H1 (cell line): ENCODE measurements at regions not wholly inside any gene's neighbourhood (a gene's known extent, or its start where the extent isn't known, plus 50 kb on each side); places are given as distances from the start of the nearest gene placed in this dataset.

Experiments
- CTCF ChIA-PET: fragments of 300-600 bp; sonication (Branson Sonifier 250); formaldehyde crosslinking; loops from one replicate; lab custom pipeline; 2021; ENCODE audit not compliant: partially characterized antibody; lab: Charles Lee
- POLR2A ChIA-PET: fragments of 300-600 bp; sonication (Branson Sonifier 250); formaldehyde crosslinking; loops from one replicate; lab custom pipeline; 2021; ENCODE audit warnings: inconsistent platforms; ENCODE audit not compliant: partially characterized antibody; lab: Charles Lee
- DNase-seq, 2 experiments: peaks; one replicate each; pipeline versions ENCODE4 v3.0.0 to v3.0.0-alpha.2; 2010 to 2022; ENCODE audit warnings: low spot score in 2 of 2, low read depth in 1 of 2, mixed read lengths in 1 of 2
- FAIRE-seq: peaks from 2 replicates; lab custom pipeline; 2011; peaks lifted over from hg19 to GRCh38; lab: Jason Lieb, UNC
- H2AFZ ChIP-seq: 2 replicates; pipeline ENCODE4 v1.8.1; 2012; ENCODE audit warnings: low read length, inconsistent platforms
- H2AK5ac ChIP-seq: 2 replicates; pipeline ENCODE4 v1.6.1; 2013; ENCODE audit warnings: low read depth, low read length
- H2BK120ac ChIP-seq: replicated peaks from 2 replicates; pipeline ENCODE3; 2013; ENCODE audit warnings: low read depth, low read length, inconsistent platforms
- H2BK12ac ChIP-seq: 2 replicates; pipeline ENCODE4 v1.6.1; 2013; ENCODE audit warnings: low read depth, low read length
- H2BK15ac ChIP-seq: 2 replicates; pipeline ENCODE4 v1.6.1; 2013; ENCODE audit warnings: low read length
- H2BK20ac ChIP-seq: 2 replicates; pipeline ENCODE4 v1.6.1; 2013; ENCODE audit warnings: low read length
- H2BK5ac ChIP-seq: 2 replicates; pipeline ENCODE4 v1.6.1; 2013; ENCODE audit warnings: low read depth, low read length
- H3K14ac ChIP-seq: 2 replicates; pipeline ENCODE4 v1.6.1; 2013; ENCODE audit warnings: inconsistent platforms; ENCODE audit not compliant: insufficient read length
- H3K18ac ChIP-seq: 2 replicates; pipeline ENCODE4 v1.6.1; 2013; ENCODE audit warnings: low read length; ENCODE audit errors: extremely low read depth
- H3K23ac ChIP-seq: 2 replicates; pipeline ENCODE4 v1.6.1; 2013; ENCODE audit warnings: inconsistent platforms; ENCODE audit not compliant: insufficient read length
- H3K23me2 ChIP-seq: 2 replicates; pipeline ENCODE4 v1.6.1; 2013; ENCODE audit warnings: low read depth, low read length
- H3K27ac ChIP-seq: 2 replicates; pipeline ENCODE4 v1.6.1; 2011; ENCODE audit warnings: low read depth, low read length, inconsistent platforms
- H3K27me3 ChIP-seq, 4 experiments: replicated peaks in 1 of 4; 1 replicate in 1 of 4; 2 replicates in 3 of 4; pipeline versions ENCODE4 v1.6.1 to v1.8.1; 2011 to 2013; ENCODE audit warnings: low read length in 3 of 4, mild to moderate bottlenecking in 3 of 4, inconsistent platforms in 2 of 4, mixed read lengths in 2 of 4, moderate library complexity in 1 of 4; ENCODE audit not compliant: control insufficient read depth in 3 of 4, insufficient read depth in 3 of 4; ENCODE audit errors: extremely low read depth in 1 of 4
- H3K36me3 ChIP-seq, 4 experiments: 2 replicates each; pipeline versions ENCODE4 v1.6.1 to v1.8.1; 2011 to 2013; ENCODE audit warnings: mild to moderate bottlenecking in 4 of 4, low read length in 3 of 4, moderate library complexity in 2 of 4, control low read depth in 1 of 4, inconsistent platforms in 1 of 4; ENCODE audit not compliant: insufficient read depth in 4 of 4, control insufficient read depth in 2 of 4
- H3K4ac ChIP-seq: replicated peaks from 2 replicates; pipeline ENCODE3; 2013; ENCODE audit warnings: low read length, low read depth, mixed read lengths, inconsistent platforms; ENCODE audit not compliant: insufficient read length
- H3K4me1 ChIP-seq, 4 experiments: replicated peaks in 1 of 4; 1 replicate in 1 of 4; 2 replicates in 3 of 4; pipeline versions ENCODE4 v1.6.1 to v1.8.1; 2011 to 2013; ENCODE audit warnings: low read length in 3 of 4, inconsistent platforms in 2 of 4, mixed read lengths in 1 of 4; ENCODE audit not compliant: insufficient read depth in 4 of 4, control insufficient read depth in 3 of 4
- H3K4me2 ChIP-seq, 2 experiments: 2 replicates each; pipeline versions ENCODE4 v1.6.1 to v1.8.1; 2011 to 2013; ENCODE audit warnings: low read depth in 2 of 2, low read length in 2 of 2, control low read depth in 1 of 2, inconsistent platforms in 1 of 2, mild to moderate bottlenecking in 1 of 2; ENCODE audit not compliant: insufficient read depth in 1 of 2
- H3K4me3 ChIP-seq, 4 experiments: fragments of 200-600, 300-600 bp in 1 of 4; sonication (generic), shearing (Covaris generic), sonication (Bioruptor Twin) in 1 of 4; 2 replicates each; pipeline versions ENCODE4 v1.5.1 to v1.8.1; 2011 to 2016; ENCODE audit warnings: low read length in 4 of 4, low read depth in 3 of 4, control low read depth in 2 of 4, inconsistent platforms in 2 of 4, mild to moderate bottlenecking in 2 of 4, mixed read lengths in 1 of 4, moderate library complexity in 1 of 4; ENCODE audit not compliant: insufficient read depth in 2 of 4; ENCODE audit errors: extremely low read depth in 1 of 4
- H3K56ac ChIP-seq: replicated peaks from 2 replicates; pipeline ENCODE3; 2013; ENCODE audit warnings: low read depth, mild to moderate bottlenecking, mixed read lengths, low read length, inconsistent platforms; ENCODE audit not compliant: insufficient read length
- H3K79me1 ChIP-seq: 2 replicates; pipeline ENCODE4 v1.6.1; 2013; ENCODE audit warnings: low read depth, low read length, control low read depth
- H3K79me2 ChIP-seq, 2 experiments: 2 replicates each; pipeline versions ENCODE4 v1.6.1 to v1.8.1; 2012 to 2013; ENCODE audit warnings: low read length in 2 of 2, mild to moderate bottlenecking in 2 of 2, inconsistent platforms in 1 of 2; ENCODE audit not compliant: insufficient read depth in 2 of 2, control insufficient read depth in 1 of 2
- H3K9ac ChIP-seq, 4 experiments: replicated peaks in 1 of 4; 1 replicate in 1 of 4; 2 replicates in 3 of 4; pipeline versions ENCODE4 v1.6.1 to v1.8.1; 2011 to 2013; ENCODE audit warnings: low read depth in 3 of 4, low read length in 3 of 4, control low read depth in 2 of 4, mild to moderate bottlenecking in 2 of 4, moderate library complexity in 2 of 4, inconsistent platforms in 1 of 4; ENCODE audit errors: extremely low read depth in 1 of 4
- H3K9me3 ChIP-seq, 2 experiments: 2 replicates each; pipeline versions ENCODE4 v1.6.1 to v1.8.1; 2012 to 2013; ENCODE audit warnings: mild to moderate bottlenecking in 2 of 2, moderate library complexity in 2 of 2, control low read depth in 1 of 2, inconsistent platforms in 1 of 2, low read depth in 1 of 2, low read length in 1 of 2, mixed read lengths in 1 of 2; ENCODE audit not compliant: insufficient read depth in 2 of 2
- H4K20me1 ChIP-seq, 2 experiments: replicated peaks in 1 of 2; 2 replicates each; pipeline versions ENCODE3 to v1.8.1; 2011 to 2013; ENCODE audit warnings: inconsistent platforms in 2 of 2, low read length in 2 of 2, mild to moderate bottlenecking in 1 of 2; ENCODE audit not compliant: insufficient read depth in 2 of 2, control insufficient read depth in 1 of 2
- H4K5ac ChIP-seq: 2 replicates; pipeline ENCODE4 v1.6.1; 2013; ENCODE audit warnings: low read length, low read depth, mixed read lengths, inconsistent platforms; ENCODE audit not compliant: insufficient read length
- H4K8ac ChIP-seq: 2 replicates; pipeline ENCODE4 v1.8.0; 2013; ENCODE audit warnings: mild to moderate bottlenecking, moderate library complexity, low read length, inconsistent platforms; ENCODE audit not compliant: insufficient read depth; ENCODE audit errors: extremely low read depth
- H4K91ac ChIP-seq: replicated peaks from 2 replicates; pipeline ENCODE3; 2013; ENCODE audit warnings: low read length, mixed read lengths, inconsistent platforms; ENCODE audit not compliant: insufficient read length
- ASH2L ChIP-seq: fragments of 200-600, 300-600 bp; sonication (generic); IDR thresholded peaks from one replicate; pipeline ENCODE4 v1.7.1; 2017; ENCODE audit warnings: low read length
- EP300 ChIP-seq, 2 experiments: IDR thresholded peaks; 1 replicate in 1 of 2; 2 replicates in 1 of 2; pipeline ENCODE4 v1.6.1; 2011 to 2012; ENCODE audit warnings: low read depth in 2 of 2, low read length in 2 of 2, mild to moderate bottlenecking in 2 of 2, borderline replicate concordance in 1 of 2, inconsistent platforms in 1 of 2, moderate library complexity in 1 of 2
- JUND ChIP-seq: IDR thresholded peaks from 2 replicates; pipeline ENCODE4 v1.6.1; 2011; ENCODE audit warnings: mild to moderate bottlenecking, improper control_type of control experiment, low read length
- KDM1A ChIP-seq: fragments of 200-600, 300-600 bp; sonication (generic); IDR thresholded peaks from 2 replicates; pipeline ENCODE4 v1.7.1; 2016; ENCODE audit warnings: mild to moderate bottlenecking, low read length, borderline replicate concordance
- NRF1 ChIP-seq: IDR thresholded peaks from 2 replicates; pipeline ENCODE4 v1.6.1; 2011; ENCODE audit warnings: mild to moderate bottlenecking, low read depth, low read length, improper control_type of control experiment
- SIRT6 ChIP-seq: IDR thresholded peaks from one replicate; pipeline ENCODE4 v1.7.1; 2012; ENCODE audit warnings: low read length, inconsistent platforms
- TCF12 ChIP-seq: IDR thresholded peaks from 2 replicates; pipeline ENCODE4 v1.6.1; 2011; ENCODE audit warnings: low read depth, mild to moderate bottlenecking, low read length
- WGBS, 2 experiments: shearing (Covaris generic) in 1 of 2; methylation state at CpG; one replicate each; pipeline versions ENCODE4 v1.1.6 to v1.1.7; 2013 to 2015; ENCODE audit warnings: low lambda C conversion rate in 2 of 2, mixed read lengths in 2 of 2, inconsistent platforms in 1 of 2, low coverage in 1 of 2, missing lambda C conversion rate in 1 of 2; ENCODE audit not compliant: insufficient replicate concordance in 2 of 2, insufficient coverage in 1 of 2, insufficient read length in 1 of 2; ENCODE audit errors: extremely low coverage in 1 of 2, missing lambda C conversion rate in 1 of 2; 5-methylcytosine and 5-hydroxymethylcytosine counted together
- TF ChIP-seq, protein P1 (sequence below): IDR thresholded peaks from 2 replicates; pipeline ENCODE4 v1.6.1; 2011; ENCODE audit warnings: low read depth, mild to moderate bottlenecking, low read length; ENCODE audit not compliant: insufficient read depth
- TF ChIP-seq, protein P2 (sequence below): IDR thresholded peaks from 2 replicates; pipeline ENCODE4 v1.6.1; 2012; ENCODE audit warnings: inconsistent platforms

DNA sequence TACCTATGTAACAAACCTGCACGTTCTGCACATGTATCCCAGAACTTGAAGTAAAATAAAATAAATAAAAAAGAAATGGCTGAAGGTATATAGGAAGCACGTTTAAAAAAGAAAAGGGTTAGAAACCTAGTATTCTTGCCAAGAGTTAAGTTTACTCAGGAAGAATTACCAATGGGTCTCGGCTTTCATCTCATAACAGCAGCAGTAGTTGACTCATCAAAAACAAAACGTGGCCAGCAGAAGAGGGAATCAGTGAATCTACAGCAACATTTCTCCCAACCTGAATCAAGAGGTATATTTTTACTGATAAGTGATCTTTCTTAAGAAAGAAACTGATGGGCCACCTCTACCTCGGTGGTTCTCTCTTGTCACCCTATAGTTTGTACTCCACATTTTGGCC, 340.3 kb downstream of the BRINP2 start:
- DNase-seq (no peak), FAIRE-seq (no peak)
- ChIA-PET CTCF (no interaction called here), POLR2A (no interaction called here)
- Histone ChIP-seq H2BK15ac (no peak overlapping the region), H2AFZ (no peak overlapping the region), H3K9me3 (no peaks in the 10 kb centered on the region; a peak in 1 of 4 replicates), H2BK5ac (no peak overlapping the region), H4K91ac (no peak overlapping the region), H4K20me1 (no peaks in the 10 kb centered on the region), H3K79me2 (no peaks in the 10 kb centered on the region), H2BK120ac (no peak overlapping the region), H3K56ac (no peak overlapping the region), H2BK12ac (no peak overlapping the region), H3K4me2 (no peak overlapping the region), H3K79me1 (no peaks in the 10 kb centered on the region), H3K4me3 (no peak overlapping the region), H3K4ac (no peak overlapping the region), H4K5ac (no peak overlapping the region), H3K27ac (no peak overlapping the region), H3K27me3 (no peaks in the 10 kb centered on the region), H4K8ac (no peak overlapping the region), H3K23me2 (no peaks in the 10 kb centered on the region; the same call in 1 of the 2 replicates), H3K23ac (no peak overlapping the region), H3K9ac (no peak overlapping the region), H3K36me3 (no peaks in the 10 kb centered on the region), H2AK5ac (no peak overlapping the region), H3K14ac (no peak overlapping the region), H2BK20ac (no peak overlapping the region), H3K18ac (no peak overlapping the region), H3K4me1 (no peaks in the 10 kb centered on the region)
- WGBS, 2 experiments, result 80% methylated on average over 5 of the region's 5 CpGs; no CpG with 5 or more reads in 1 of the 2 experiments
- TF ChIP-seq, protein P1, sequence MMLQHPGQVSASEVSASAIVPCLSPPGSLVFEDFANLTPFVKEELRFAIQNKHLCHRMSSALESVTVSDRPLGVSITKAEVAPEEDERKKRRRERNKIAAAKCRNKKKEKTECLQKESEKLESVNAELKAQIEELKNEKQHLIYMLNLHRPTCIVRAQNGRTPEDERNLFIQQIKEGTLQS, result no peak
- TF ChIP-seq JUND, result no peak
- TF ChIP-seq, protein P2, sequence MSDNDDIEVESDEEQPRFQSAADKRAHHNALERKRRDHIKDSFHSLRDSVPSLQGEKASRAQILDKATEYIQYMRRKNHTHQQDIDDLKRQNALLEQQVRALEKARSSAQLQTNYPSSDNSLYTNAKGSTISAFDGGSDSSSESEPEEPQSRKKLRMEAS, result no peak
- TF ChIP-seq EP300 (IDR thresholded peaks at IDR 0.05; ENCODE audit: borderline replicate concordance in 1 of 2, low read depth in 2 of 2, low read length in 2 of 2), result no peak
- TF ChIP-seq KDM1A, result no peak
- no peak for TF ChIP-seq ASH2L
- TF ChIP-seq TCF12, result no peak
- no peak for TF ChIP-seq NRF1
- TF ChIP-seq SIRT6, result no peak
